ENCODE measurements at regions not wholly inside any gene's neighbourhood (a gene's known extent, or its start where the extent isn't known, plus 50 kb on each side); places are given as distances from the start of the nearest gene placed in this dataset.

DNA sequence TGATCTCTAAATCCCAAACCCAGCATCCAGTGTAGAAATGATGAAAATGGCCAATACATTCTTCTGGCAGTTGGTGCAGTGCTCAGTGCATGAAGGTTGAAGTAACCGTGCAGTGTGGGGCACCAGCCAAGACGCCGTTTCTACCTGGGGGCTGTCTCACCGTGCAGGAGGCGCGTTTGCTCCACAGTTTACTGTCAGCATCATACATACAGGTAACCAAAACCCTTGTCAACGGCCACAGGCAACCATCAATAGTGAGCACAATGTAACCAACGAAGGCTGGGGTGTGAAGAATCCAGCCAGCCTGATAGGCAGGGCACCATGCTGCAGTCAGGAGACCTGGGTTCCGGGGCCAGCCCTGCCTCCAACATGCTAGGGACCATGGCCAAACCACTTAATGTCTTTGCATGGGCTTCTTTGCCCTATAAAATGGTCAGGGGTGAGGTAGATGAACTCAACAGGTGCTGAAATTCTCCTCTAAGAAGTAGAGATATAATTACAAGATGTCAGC lies 127.5 kb upstream of the ID2 start:
- TF ChIP-seq CTCF (IDR thresholded peaks at IDR 0.05) (no peak), POLR2A (IDR thresholded peaks at IDR 0.05) (no peak)
